T-cell (primary cell): ENCODE measurements at regions not wholly inside any gene's neighbourhood (a gene's known extent, or its start where the extent isn't known, plus 50 kb on each side); places are given as distances from the start of the nearest gene placed in this dataset.

Experiments
- ATAC-seq, 4 experiments: fragments of 200-7000 bp in 3 of 4; fragments of 150-1000 bp in 1 of 4; cut with Tn5 transposase; replicated peaks in 1 of 4; 1 replicate in 3 of 4; 2 replicates in 1 of 4; pipeline ENCODE4 v1.10.0; 2021; ENCODE audit warnings: moderate library complexity in 3 of 4, mild to moderate bottlenecking in 2 of 4, moderate number of reproducible peaks in 1 of 4
- CTCF ChIA-PET, 2 donors: fragments of 300-600 bp; sonication (Branson Sonifier 250); formaldehyde crosslinking; loops; one replicate each; lab custom pipeline; 2022; ENCODE audit warnings: antibody characterized with exemption in 2 of 2; lab: Charles Lee
- POLR2A ChIA-PET, 2 donors: fragments of 300-600 bp; sonication (Branson Sonifier 250); formaldehyde crosslinking; loops; one replicate each; lab custom pipeline; 2022; ENCODE audit warnings: antibody characterized with exemption in 2 of 2; lab: Charles Lee
- DNase-seq, 35 experiments: peaks; one replicate each; pipeline versions ENCODE4 v3.0.0 to v3.0.0-alpha.2; 2013 to 2023
- H3K27ac ChIP-seq: one replicate; pipeline ENCODE4 v1.5.1; 2013; ENCODE audit warnings: low read length
- H3K27me3 ChIP-seq, 2 experiments: replicated peaks in 1 of 2; 1 replicate in 1 of 2; 2 replicates in 1 of 2; pipeline versions ENCODE4 v1.6.1 to v1.7.0; 2013; ENCODE audit warnings: low read length in 1 of 2, mixed read lengths in 1 of 2; ENCODE audit not compliant: control insufficient read depth in 2 of 2, insufficient read depth in 2 of 2; ENCODE audit errors: extremely low read depth in 1 of 2
- H3K36me3 ChIP-seq, 2 donors: 1 replicate in 1 of 2; 2 replicates in 1 of 2; pipeline versions ENCODE4 v1.6.1 to v1.7.0; 2013; ENCODE audit warnings: low read length in 1 of 2; ENCODE audit not compliant: control insufficient read depth in 2 of 2, insufficient read depth in 1 of 2; ENCODE audit errors: extremely low read depth in 1 of 2
- H3K4me1 ChIP-seq, 2 experiments: 1 replicate in 1 of 2; 2 replicates in 1 of 2; pipeline versions ENCODE4 v1.6.1 to v1.7.0; 2013; ENCODE audit warnings: low read length in 2 of 2, mixed read lengths in 1 of 2; ENCODE audit not compliant: insufficient read depth in 2 of 2, control insufficient read depth in 1 of 2; ENCODE audit errors: extremely low read depth in 1 of 2
- H3K4me3 ChIP-seq, 2 donors: 1 replicate in 1 of 2; 2 replicates in 1 of 2; pipeline versions ENCODE4 v1.5.1 to v1.7.0; 2013; ENCODE audit warnings: mild to moderate bottlenecking in 2 of 2, low read length in 1 of 2, moderate library complexity in 1 of 2; ENCODE audit not compliant: control insufficient read depth in 1 of 2; ENCODE audit errors: extremely low read depth in 1 of 2
- H3K9me3 ChIP-seq: 2 replicates; pipeline ENCODE4 v1.7.0; 2013
- H3K27ac Mint-ChIP-seq, 2 donors: one replicate each; pipeline ENCODE4 v1.8.0; 2020 to 2021; ENCODE audit warnings: mild to moderate bottlenecking in 2 of 2, mixed read lengths in 2 of 2
- H3K27me3 Mint-ChIP-seq, 2 donors: one replicate each; pipeline ENCODE4 v1.8.0; 2021 to 2022; ENCODE audit warnings: mixed read lengths in 2 of 2
- H3K36me3 Mint-ChIP-seq: one replicate; pipeline ENCODE4 v1.8.0; 2021; ENCODE audit warnings: mixed read lengths
- H3K4me1 Mint-ChIP-seq, 3 donors: one replicate each; pipeline ENCODE4 v1.8.0; 2020 to 2022; ENCODE audit warnings: mixed read lengths in 3 of 3, mild to moderate bottlenecking in 1 of 3
- H3K4me3 Mint-ChIP-seq, 3 donors: one replicate each; pipeline ENCODE4 v1.8.0; 2020 to 2022; ENCODE audit warnings: mild to moderate bottlenecking in 3 of 3, mixed read lengths in 3 of 3, moderate library complexity in 3 of 3
- H3K9me3 Mint-ChIP-seq, 3 donors: one replicate each; pipeline ENCODE4 v1.8.0; 2020 to 2022; ENCODE audit warnings: mixed read lengths in 3 of 3
- WGBS: methylation state at CpG from one replicate; pipeline ENCODE4 v1.1.5; 2013; ENCODE audit warnings: missing lambda C conversion rate; ENCODE audit not compliant: insufficient coverage; 5-methylcytosine and 5-hydroxymethylcytosine counted together

GRCh38 chr20:37602634-37603033 is 75.0 kb upstream of the BLCAP start:
- DNase-seq (no peak), ATAC-seq (no peak)
- ChIA-PET POLR2A (interaction anchor here in 1 of 2 donors (0.7 kb wide), 1 partner anchor 1490 kb away, joined by 3 read pairs; no protein-coding TSS in a partner anchor), CTCF (no interaction called here)
- H3K36me3 Mint-ChIP-seq, result no peaks in the 10 kb centered on the region
- H3K27ac Mint-ChIP-seq, result no peak overlapping the region
- no peak overlapping the region for H3K4me3 Mint-ChIP-seq
- H3K9me3 Mint-ChIP-seq, result no peaks in the 10 kb centered on the region
- Histone ChIP-seq H3K36me3 (no peaks in the 10 kb centered on the region), H3K27ac (no peak overlapping the region), H3K27me3 (peaks cover 7 to 32% of the 10 kb centered on the region in 2 experiments), H3K4me1 (no peaks in the 10 kb centered on the region), H3K4me3 (no peak overlapping the region), H3K9me3 (no peaks in the 10 kb centered on the region)
- H3K27me3 Mint-ChIP-seq, result peaks cover 35 to 39% of the 10 kb centered on the region in 2 donors
- 54% methylated on average over 3 of the region's 6 CpGs for WGBS
- H3K4me1 Mint-ChIP-seq, result no peaks in the 10 kb centered on the region

- CTCF ChIA-PET, result no interaction called here
- Mint-ChIP-seq H3K27me3 (peaks cover 39 to 43% of the 10 kb centered on the region in 2 donors), H3K36me3 (no peaks in the 10 kb centered on the region), H3K27ac (no peak overlapping the region), H3K4me3 (no peak overlapping the region), H3K9me3 (no peaks in the 10 kb centered on the region), H3K4me1 (no peaks in the 10 kb centered on the region)
- peaks cover 11 to 39% of the 10 kb centered on the region in 2 experiments for H3K27me3 ChIP-seq
- ATAC-seq (no peak), DNase-seq (no peak)
- 80% methylated on average over 3 of the region's 3 CpGs for WGBS
- H3K27ac ChIP-seq, result no peak overlapping the region
- POLR2A ChIA-PET, result no interaction called here
- H3K4me3 ChIP-seq, result no peak overlapping the region
- no peaks in the 10 kb centered on the region for H3K9me3 ChIP-seq
- H3K4me1 ChIP-seq, result no peaks in the 10 kb centered on the region
- H3K36me3 ChIP-seq, result no peaks in the 10 kb centered on the region
Observed at GRCh38 chr20:37600486-37600885, 72.8 kb upstream of the BLCAP start.

GRCh38 chr20:37598575-37599342 is 71.1 kb upstream of the BLCAP start:
- ATAC-seq, result no peak
- Mint-ChIP-seq H3K4me3 (no peak overlapping the region), H3K27ac (peak overlapping the region in 1 of 2 donors; percentile 4), H3K27me3 (peaks cover 28 to 40% of the 10 kb centered on the region in 2 donors), H3K4me1 (no peaks in the 10 kb centered on the region), H3K36me3 (no peaks in the 10 kb centered on the region), H3K9me3 (no peaks in the 10 kb centered on the region)
- Histone ChIP-seq H3K9me3 (no peaks in the 10 kb centered on the region), H3K27ac (no peak overlapping the region), H3K27me3 (peaks cover 10 to 35% of the 10 kb centered on the region in 2 experiments), H3K4me3 (no peak overlapping the region), H3K36me3 (no peaks in the 10 kb centered on the region), H3K4me1 (no peaks in the 10 kb centered on the region)
- 59% methylated on average over 6 of the region's 10 CpGs for WGBS
- POLR2A ChIA-PET, result no interaction called here
- CTCF ChIA-PET, result no interaction called here
- no peak for DNase-seq

GRCh38 chr20:37598100-37598543 is 70.4 kb upstream of the BLCAP start:
- no peaks in the 10 kb centered on the region for H3K9me3 Mint-ChIP-seq
- Histone ChIP-seq H3K4me1 (no peaks in the 10 kb centered on the region), H3K27ac (no peak overlapping the region), H3K27me3 (peaks cover 10 to 38% of the 10 kb centered on the region in 2 experiments), H3K9me3 (no peaks in the 10 kb centered on the region), H3K36me3 (no peaks in the 10 kb centered on the region), H3K4me3 (no peak overlapping the region)
- no peak overlapping the region for H3K4me3 Mint-ChIP-seq
- H3K27me3 Mint-ChIP-seq, result peaks cover 33 to 41% of the 10 kb centered on the region in 2 donors
- WGBS, result 18% methylated on average over 15 of the region's 24 CpGs
- no peak overlapping the region for H3K27ac Mint-ChIP-seq
- DNase-seq, result no peak
- no peak for ATAC-seq
- H3K4me1 Mint-ChIP-seq, result no peaks in the 10 kb centered on the region
- no peaks in the 10 kb centered on the region for H3K36me3 Mint-ChIP-seq
- POLR2A ChIA-PET, result no interaction called here
- CTCF ChIA-PET, result no interaction called here

- Mint-ChIP-seq H3K4me3 (no peak overlapping the region), H3K36me3 (no peaks in the 10 kb centered on the region), H3K4me1 (no peaks in the 10 kb centered on the region), H3K27me3 (peaks cover 40 to 47% of the 10 kb centered on the region in 2 donors), H3K9me3 (no peaks in the 10 kb centered on the region), H3K27ac (no peak overlapping the region)
- 77% methylated on average over 3 of the region's 9 CpGs for WGBS
- peaks cover 10 to 42% of the 10 kb centered on the region in 2 experiments for H3K27me3 ChIP-seq
- no peak for DNase-seq
- no peaks in the 10 kb centered on the region for H3K36me3 ChIP-seq
- H3K4me1 ChIP-seq, result no peaks in the 10 kb centered on the region
- H3K27ac ChIP-seq, result no peak overlapping the region
- no peaks in the 10 kb centered on the region for H3K9me3 ChIP-seq
- H3K4me3 ChIP-seq, result no peak overlapping the region
- POLR2A ChIA-PET, result no interaction called here
- CTCF ChIA-PET, result no interaction called here
- no peak for ATAC-seq
Observed at GRCh38 chr20:37596890-37597536, 69.3 kb upstream of the BLCAP start.

GRCh38 chr20:37596168-37596567 is 68.5 kb upstream of the BLCAP start:
- WGBS, result 80% methylated on average over 2 of the region's 5 CpGs
- no peak overlapping the region for H3K4me3 ChIP-seq
- H3K27ac ChIP-seq, result no peak overlapping the region
- ChIA-PET POLR2A (no interaction called here), CTCF (no interaction called here)
- no peaks in the 10 kb centered on the region for H3K36me3 ChIP-seq
- DNase-seq (no peak), ATAC-seq (no peak)
- no peaks in the 10 kb centered on the region for H3K9me3 ChIP-seq
- Mint-ChIP-seq H3K27ac (no peak overlapping the region), H3K36me3 (no peaks in the 10 kb centered on the region), H3K4me1 (no peaks in the 10 kb centered on the region), H3K4me3 (no peak overlapping the region), H3K9me3 (no peaks in the 10 kb centered on the region), H3K27me3 (peaks cover 37 to 54% of the 10 kb centered on the region in 2 donors)
- no peaks in the 10 kb centered on the region for H3K4me1 ChIP-seq
- H3K27me3 ChIP-seq, result peaks cover 8 to 50% of the 10 kb centered on the region in 2 experiments
